AG09309 (cell line): ENCODE measurements at regions not wholly inside any gene's neighbourhood (a gene's known extent, or its start where the extent isn't known, plus 50 kb on each side); places are given as distances from the start of the nearest gene placed in this dataset.
A peak's percentile ranks its signal among the peaks of the same experiment; 100 is the strongest.

Experiments
- DNase-seq: peaks from one replicate; pipeline ENCODE4 v3.0.0-alpha.2; 2010; ENCODE audit warnings: low read depth
- H3K4me3 ChIP-seq: 2 replicates; pipeline ENCODE4 v1.5.1; 2011; ENCODE audit warnings: mild to moderate bottlenecking, low read depth, low read length, moderate library complexity; ENCODE audit not compliant: control insufficient read depth
- TF ChIP-seq, protein P1 (sequence below): IDR thresholded peaks from 2 replicates; pipeline ENCODE4 v1.5.1; 2011; ENCODE audit warnings: mild to moderate bottlenecking, low read depth, low read length, inconsistent platforms; ENCODE audit not compliant: insufficient read depth, control insufficient read depth; ENCODE audit errors: missing control alignments

DNA sequence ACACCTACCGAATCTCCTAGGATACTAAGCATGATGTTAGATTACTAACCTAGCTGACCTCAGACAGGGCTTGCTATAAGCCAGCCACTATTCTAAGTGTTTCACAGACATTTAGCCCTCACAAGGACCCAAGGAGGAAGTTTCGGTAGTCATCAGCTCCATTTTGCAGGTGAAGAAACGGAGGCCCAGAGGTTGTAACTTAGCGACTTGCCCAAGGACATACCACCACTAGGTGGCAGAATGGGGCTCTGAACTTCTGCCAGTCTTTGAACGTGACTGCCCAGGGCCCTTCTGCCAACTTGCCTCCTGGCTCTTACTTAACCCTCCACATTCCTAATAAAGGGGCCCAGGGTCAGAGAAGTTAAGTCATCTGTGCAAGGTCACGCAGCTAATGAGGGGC, 283.5 kb downstream of the C1orf94 start:
- DNase-seq, result no peak
- TF ChIP-seq, protein P1, sequence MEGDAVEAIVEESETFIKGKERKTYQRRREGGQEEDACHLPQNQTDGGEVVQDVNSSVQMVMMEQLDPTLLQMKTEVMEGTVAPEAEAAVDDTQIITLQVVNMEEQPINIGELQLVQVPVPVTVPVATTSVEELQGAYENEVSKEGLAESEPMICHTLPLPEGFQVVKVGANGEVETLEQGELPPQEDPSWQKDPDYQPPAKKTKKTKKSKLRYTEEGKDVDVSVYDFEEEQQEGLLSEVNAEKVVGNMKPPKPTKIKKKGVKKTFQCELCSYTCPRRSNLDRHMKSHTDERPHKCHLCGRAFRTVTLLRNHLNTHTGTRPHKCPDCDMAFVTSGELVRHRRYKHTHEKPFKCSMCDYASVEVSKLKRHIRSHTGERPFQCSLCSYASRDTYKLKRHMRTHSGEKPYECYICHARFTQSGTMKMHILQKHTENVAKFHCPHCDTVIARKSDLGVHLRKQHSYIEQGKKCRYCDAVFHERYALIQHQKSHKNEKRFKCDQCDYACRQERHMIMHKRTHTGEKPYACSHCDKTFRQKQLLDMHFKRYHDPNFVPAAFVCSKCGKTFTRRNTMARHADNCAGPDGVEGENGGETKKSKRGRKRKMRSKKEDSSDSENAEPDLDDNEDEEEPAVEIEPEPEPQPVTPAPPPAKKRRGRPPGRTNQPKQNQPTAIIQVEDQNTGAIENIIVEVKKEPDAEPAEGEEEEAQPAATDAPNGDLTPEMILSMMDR, result peak; percentile 50

DNA sequence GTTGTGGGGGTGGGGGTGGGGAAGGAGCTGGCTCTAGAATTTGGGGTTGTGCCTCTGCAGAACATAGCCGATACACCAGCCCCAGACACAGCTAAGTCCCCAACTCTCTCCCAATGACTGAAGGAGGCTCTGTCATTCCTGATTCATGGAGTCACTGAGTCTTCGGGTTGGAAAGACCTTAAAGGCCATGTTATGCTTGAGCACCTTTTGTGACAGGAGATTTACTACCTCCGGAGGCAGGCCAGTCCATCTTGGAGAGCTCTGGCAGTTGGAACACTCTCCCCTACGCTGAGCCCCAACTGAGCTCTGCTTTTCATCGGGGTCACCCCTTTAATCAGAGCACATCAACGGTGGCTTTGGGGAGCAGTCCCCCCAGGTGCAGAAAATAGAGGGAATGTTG, 284.4 kb upstream of the GJB5 start:
- TF ChIP-seq, protein P1, result no peak
- H3K4me3 ChIP-seq, result no peak overlapping the region
- DNase-seq, result no peak

More for the DNA sequence above, 283.5 kb downstream of the C1orf94 start:
- H3K4me3 ChIP-seq, result no peak overlapping the region

DNA sequence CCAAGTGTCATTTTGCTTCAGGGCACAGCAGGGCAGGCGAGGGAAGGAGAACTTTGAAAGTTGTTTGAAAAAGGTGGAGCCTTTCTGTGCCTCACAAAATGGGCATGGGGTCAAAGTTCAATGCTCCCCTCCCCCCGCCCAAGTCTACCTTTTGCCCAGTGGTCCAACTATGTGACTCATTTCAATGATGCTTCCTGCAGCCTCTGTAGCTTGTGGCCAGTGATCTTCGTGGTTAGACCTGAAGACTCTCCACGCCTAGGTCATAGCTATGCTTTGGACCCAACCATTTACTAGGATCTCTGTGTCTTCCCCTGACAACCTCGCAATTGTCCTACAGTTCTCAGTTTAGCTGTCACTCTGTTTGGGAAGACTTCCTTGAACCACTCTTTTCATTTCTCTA, 280.3 kb upstream of the GJB5 start:
- TF ChIP-seq, protein P1, result no peak
- DNase-seq, result no peak
- no peak overlapping the region for H3K4me3 ChIP-seq

DNA sequence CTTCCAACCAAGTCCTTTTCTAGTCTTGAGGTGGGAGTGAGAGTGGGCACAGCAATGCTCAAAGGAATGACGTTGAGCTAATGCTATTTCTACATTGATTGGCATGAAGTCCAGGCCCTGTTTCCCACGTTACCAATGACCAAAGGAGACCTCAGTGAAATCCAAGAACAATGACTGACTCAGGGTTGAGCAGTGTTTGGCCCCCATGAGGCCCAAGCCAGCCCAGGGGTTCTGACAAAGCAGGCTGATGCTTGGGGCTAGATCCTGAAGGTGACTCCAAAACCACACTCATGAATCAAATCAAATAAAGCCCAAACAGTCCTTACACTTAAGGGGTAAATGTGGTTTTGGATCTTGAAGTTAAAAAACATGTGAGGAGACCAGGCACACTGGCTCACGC, 278.5 kb upstream of the GJB5 start:
- TF ChIP-seq, protein P1, result no peak
- DNase-seq, result no peak
- no peak overlapping the region for H3K4me3 ChIP-seq

DNA sequence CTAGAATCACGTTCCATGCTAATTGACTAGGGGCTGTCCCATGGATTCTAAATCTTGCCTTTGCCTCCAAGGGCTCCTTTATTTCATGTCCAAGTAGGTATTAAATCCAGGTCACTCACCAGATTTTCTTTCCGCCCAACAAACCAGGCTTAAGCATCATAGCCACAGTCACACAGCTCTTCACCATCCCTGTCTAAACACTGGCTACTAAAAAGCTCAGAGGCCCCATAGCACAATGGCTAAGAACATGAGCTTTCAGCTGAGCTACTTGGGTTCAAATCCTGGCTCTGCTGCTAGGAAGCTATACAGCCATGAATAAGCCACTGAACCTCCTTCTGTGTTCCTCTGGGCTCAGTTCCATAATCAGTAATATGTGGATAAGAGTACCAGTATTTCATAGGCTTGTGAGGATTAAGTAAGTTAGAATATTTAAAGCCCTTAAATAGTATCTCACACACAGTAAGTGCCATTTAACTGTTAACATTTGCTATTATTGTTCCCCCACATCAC, 277.2 kb upstream of the GJB5 start:
- no peak for DNase-seq
- TF ChIP-seq, protein P1, result no peak
- no peak overlapping the region for H3K4me3 ChIP-seq

DNA sequence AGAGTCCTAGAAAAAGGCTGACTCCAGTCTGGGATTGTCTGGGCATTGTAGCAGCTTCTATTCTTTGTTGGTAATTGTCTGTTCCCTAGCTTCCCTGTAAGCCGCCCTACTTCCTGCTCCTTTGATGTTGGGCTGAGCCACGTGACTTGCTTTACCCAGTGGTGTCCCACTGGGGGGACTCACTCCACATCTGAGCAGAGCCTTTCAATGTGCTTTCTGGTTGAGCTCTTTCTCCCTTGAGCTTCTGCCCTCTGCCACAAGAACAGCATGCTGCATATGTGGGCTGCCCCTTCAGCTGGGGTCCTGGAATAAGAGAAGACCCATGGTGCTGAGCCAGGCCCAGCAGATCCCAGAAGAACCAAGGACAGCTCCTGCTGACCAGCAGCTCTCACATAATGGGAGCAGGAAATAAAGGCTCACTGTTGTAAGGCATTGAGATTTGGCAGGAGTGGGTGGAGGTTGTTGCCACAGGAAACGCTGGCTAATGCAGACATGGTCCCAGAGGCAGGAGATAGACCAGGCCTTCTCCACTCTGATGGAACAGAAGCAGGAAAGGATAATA, 276.3 kb upstream of the GJB5 start:
- DNase-seq, result no peak
- H3K4me3 ChIP-seq, result no peak overlapping the region
- TF ChIP-seq, protein P1, result no peak
